HEK293 (cell line): ENCODE measurements at regions not wholly inside any gene's neighbourhood (a gene's known extent, or its start where the extent isn't known, plus 50 kb on each side); places are given as distances from the start of the nearest gene placed in this dataset.
A peak's percentile ranks its signal among the peaks of the same experiment; 100 is the strongest.

Experiments used
- CTCF ChIA-PET: fragments of 350-600 bp; formaldehyde crosslinking; extraction: SDS; loops from one replicate; lab custom pipeline; 2021; ENCODE audit warnings: antibody characterized with exemption; lab: Yijun Ruan, JAX
- POLR2A ChIA-PET: fragments of 300-600 bp; formaldehyde crosslinking; extraction: SDS; loops from one replicate; lab custom pipeline; 2020; ENCODE audit warnings: antibody characterized with exemption, inconsistent platforms; lab: Yijun Ruan, JAX
- H3K27ac ChIP-seq: fragments of 200-500 bp; sonication (Bioruptor generic); 2 replicates; pipeline ENCODE4 v1.5.1; 2014; ENCODE audit warnings: low read depth, low read length, control low read depth, inconsistent platforms; ENCODE audit errors: extremely low read depth
- H3K36me3 ChIP-seq, 2 experiments: fragments of 200-500 bp in 1 of 2; sonication (Bioruptor generic) in 1 of 2; 1 replicate in 1 of 2; 2 replicates in 1 of 2; pipeline ENCODE4 v1.5.1; 2014 to 2017; ENCODE audit warnings: inconsistent platforms in 2 of 2, low read length in 2 of 2; ENCODE audit not compliant: control insufficient read depth in 2 of 2, insufficient read depth in 1 of 2
- H3K4me1 ChIP-seq: fragments of 200-500 bp; sonication (Bioruptor generic); 2 replicates; pipeline ENCODE4 v1.5.1; 2014; ENCODE audit warnings: mild to moderate bottlenecking, low read length, inconsistent platforms; ENCODE audit not compliant: control insufficient read depth, insufficient read depth
- H3K4me3 ChIP-seq: 2 replicates; pipeline ENCODE4 v1.5.1; 2011; ENCODE audit warnings: low read depth, mild to moderate bottlenecking, control low read depth, low read length, moderate library complexity
- H3K9me3 ChIP-seq: fragments of 200-500 bp; sonication (Bioruptor generic); 2 replicates; pipeline ENCODE4 v1.5.1; 2014; ENCODE audit warnings: low read depth, low read length, inconsistent platforms; ENCODE audit not compliant: control insufficient read depth, insufficient read depth
- FEZF1 ChIP-seq: fragments of 450-650 bp; formaldehyde crosslinking; IDR thresholded peaks from 2 replicates; pipeline ENCODE4 v1.5.1; 2016; ENCODE audit warnings: missing biosample characterization, missing genetic modification characterization
- GFI1B ChIP-seq: fragments of 450-650 bp; formaldehyde crosslinking; IDR thresholded peaks from 2 replicates; pipeline ENCODE4 v1.5.1; 2016; ENCODE audit warnings: missing biosample characterization, missing genetic modification characterization
- GLI4 ChIP-seq: fragments of 450-650 bp; formaldehyde crosslinking; IDR thresholded peaks from 2 replicates; pipeline ENCODE4 v1.5.1; 2016; ENCODE audit warnings: missing biosample characterization, missing genetic modification characterization
- HOXD13 ChIP-seq: sonication (generic); formaldehyde crosslinking; IDR thresholded peaks from 2 replicates; pipeline ENCODE4 v1.8.0; 2022; ENCODE audit warnings: missing genetic modification reagents, borderline replicate concordance
- SALL2 ChIP-seq: fragments of 450-650 bp; formaldehyde crosslinking; IDR thresholded peaks from 2 replicates; pipeline ENCODE4 v1.5.0; 2017; ENCODE audit warnings: missing biosample characterization, mild to moderate bottlenecking, missing genetic modification characterization, borderline replicate concordance
- SCRT1 ChIP-seq: fragments of 450-650 bp; formaldehyde crosslinking; IDR thresholded peaks from 2 replicates; pipeline ENCODE4 v1.5.1; 2016; ENCODE audit warnings: missing biosample characterization, missing genetic modification characterization, borderline replicate concordance
- SP3 ChIP-seq: fragments of 450-650 bp; formaldehyde crosslinking; IDR thresholded peaks from 2 replicates; pipeline ENCODE4 v1.5.1; 2016; ENCODE audit warnings: missing biosample characterization, missing genetic modification characterization
- TCF7L2 ChIP-seq: IDR thresholded peaks from 2 replicates; pipeline ENCODE4 v1.6.1; 2011; ENCODE audit warnings: low read depth, mild to moderate bottlenecking, inconsistent platforms, low read length, moderate library complexity, borderline replicate concordance
- TRIM28 ChIP-seq: IDR thresholded peaks from 2 replicates; pipeline ENCODE4 v1.6.1; 2011; ENCODE audit warnings: low read length, control low read depth, borderline replicate concordance
- WT1 ChIP-seq: fragments of 450-650 bp; formaldehyde crosslinking; IDR thresholded peaks from 2 replicates; pipeline ENCODE4 v1.5.1; 2016; ENCODE audit warnings: missing biosample characterization, missing genetic modification characterization
- ZNF16 ChIP-seq: fragments of 450-650 bp; formaldehyde crosslinking; IDR thresholded peaks from 2 replicates; pipeline ENCODE4 v1.5.1; 2016; ENCODE audit warnings: low read depth, missing biosample characterization, missing genetic modification characterization
- ZNF174 ChIP-seq: fragments of 450-650 bp; formaldehyde crosslinking; IDR thresholded peaks from 2 replicates; pipeline ENCODE4 v1.5.0; 2017; ENCODE audit warnings: missing biosample characterization, mild to moderate bottlenecking, missing genetic modification characterization
- ZNF510 ChIP-seq: fragments of 450-650 bp; formaldehyde crosslinking; IDR thresholded peaks from 2 replicates; pipeline ENCODE4 v1.5.1; 2018; ENCODE audit warnings: mild to moderate bottlenecking, missing genetic modification characterization, missing biosample characterization; ENCODE audit not compliant: insufficient replicate concordance
- ZNF791 ChIP-seq: fragments of 450-650 bp; formaldehyde crosslinking; IDR thresholded peaks from 2 replicates; pipeline ENCODE4 v1.5.1; 2016; ENCODE audit warnings: missing biosample characterization, missing genetic modification characterization
- ZNF792 ChIP-seq: fragments of 450-650 bp; formaldehyde crosslinking; IDR thresholded peaks from 2 replicates; pipeline ENCODE4 v1.5.1; 2016; ENCODE audit warnings: missing biosample characterization, missing genetic modification characterization
- ZNF830 ChIP-seq: fragments of 450-650 bp; IDR thresholded peaks from 2 replicates; pipeline ENCODE4 v1.5.0; 2018; ENCODE audit warnings: missing biosample characterization, missing genetic modification characterization, low read depth, mild to moderate bottlenecking, moderate library complexity
- ZNF843 ChIP-seq: fragments of 450-650 bp; formaldehyde crosslinking; IDR thresholded peaks from 2 replicates; pipeline ENCODE4 v1.5.1; 2016; ENCODE audit warnings: missing biosample characterization, missing genetic modification characterization
- ZSCAN23 ChIP-seq: fragments of 450-650 bp; formaldehyde crosslinking; IDR thresholded peaks from 2 replicates; pipeline ENCODE4 v1.5.1; 2016; ENCODE audit warnings: missing biosample characterization, missing genetic modification characterization
- TF ChIP-seq, protein P1 (sequence below): sonication (generic); formaldehyde crosslinking; IDR thresholded peaks from 2 replicates; pipeline ENCODE4 v1.8.1; 2022; ENCODE audit warnings: mild to moderate bottlenecking, moderate library complexity, missing genetic modification reagents
- TF ChIP-seq, protein P2 (sequence below): fragments of 450-650 bp; formaldehyde crosslinking; IDR thresholded peaks from 2 replicates; pipeline ENCODE4 v1.5.1; 2017; ENCODE audit warnings: missing biosample characterization, missing genetic modification characterization
- TF ChIP-seq, protein P3 (sequence below): fragments of 450-650 bp; formaldehyde crosslinking; IDR thresholded peaks from 2 replicates; pipeline ENCODE4 v1.5.1; 2016; ENCODE audit warnings: missing biosample characterization, missing genetic modification characterization
- TF ChIP-seq, protein P4 (sequence below): fragments of 450-650 bp; IDR thresholded peaks from 2 replicates; pipeline ENCODE4 v1.5.1; 2018; ENCODE audit warnings: missing biosample characterization, mild to moderate bottlenecking, missing genetic modification characterization
- TF ChIP-seq, protein P5 (sequence below): IDR thresholded peaks from 2 replicates; pipeline ENCODE4 v1.6.1; 2011; ENCODE audit warnings: mild to moderate bottlenecking, low read depth, low read length, borderline replicate concordance
- TF ChIP-seq, protein P6 (sequence below): fragments of 450-650 bp; formaldehyde crosslinking; IDR thresholded peaks from 2 replicates; pipeline ENCODE4 v1.5.1; 2016; ENCODE audit warnings: missing biosample characterization, missing genetic modification characterization

DNA sequence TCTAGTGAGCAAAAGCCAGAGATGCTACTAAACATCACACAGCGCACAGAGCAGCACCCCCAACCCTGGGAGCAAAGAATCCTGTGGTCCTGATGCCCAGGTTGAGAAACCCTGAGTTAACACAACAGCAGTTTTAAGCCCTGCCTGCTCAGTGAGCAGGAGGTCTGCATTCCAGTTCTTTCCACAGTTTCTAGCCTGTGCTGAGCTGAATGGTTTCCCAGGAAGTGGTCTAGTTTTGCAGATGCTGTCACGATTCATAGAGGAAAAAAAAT, 171.1 kb upstream of the PROK2 start (continued):
- TF ChIP-seq SALL2 (tag by site-specific recombination) (no peak), ZNF791 (tag by site-specific recombination) (no peak), GLI4 (no peak), WT1 (tag by site-specific recombination) (no peak), ZNF16 (tag by site-specific recombination) (no peak)

DNA sequence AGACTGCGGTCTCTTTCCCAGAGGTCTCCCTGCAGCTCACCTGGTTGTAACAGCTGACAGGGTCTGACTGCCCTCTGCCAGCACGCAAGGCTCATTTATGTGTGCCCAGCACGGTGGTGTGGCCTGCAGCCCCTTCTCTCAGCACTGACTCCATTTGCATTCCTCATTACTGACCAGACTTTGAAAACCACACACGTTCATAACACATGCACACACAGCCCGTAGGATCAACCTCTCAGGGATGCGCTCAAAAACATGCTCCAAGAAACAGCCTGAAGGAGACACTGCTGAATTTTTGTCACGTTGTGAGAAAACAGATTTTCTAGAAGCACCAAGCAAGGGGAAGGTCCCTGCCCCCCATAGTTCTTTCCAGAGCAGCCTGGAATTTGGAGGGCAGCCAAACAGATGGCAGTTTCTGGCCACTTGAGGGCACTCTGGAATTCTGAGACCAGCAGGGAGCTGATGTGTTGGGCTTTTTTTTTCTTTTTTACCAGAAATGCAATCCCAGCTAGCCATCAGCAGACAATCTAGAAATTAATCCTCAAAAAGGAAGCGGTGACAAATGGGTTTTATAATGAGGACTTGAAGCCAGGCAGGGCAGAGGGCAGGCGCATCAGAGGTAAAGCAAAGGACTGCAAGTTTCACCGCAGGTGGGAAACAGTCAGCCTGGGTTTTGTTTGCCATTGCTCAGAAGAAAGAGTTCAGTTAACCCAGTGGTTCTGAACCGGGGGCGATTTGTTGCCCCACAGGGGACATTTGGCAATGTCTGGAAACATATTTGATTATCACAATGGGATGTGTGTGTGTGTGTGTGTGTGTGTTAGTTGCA, 170.5 kb upstream of the PROK2 start:
- H3K27ac ChIP-seq, result peak overlapping the region; percentile 34; the same call in 1 of the 2 replicates
- H3K4me3 ChIP-seq, result no peak overlapping the region
- POLR2A ChIA-PET, result no interaction called here
- H3K9me3 ChIP-seq, result no peaks in the 10 kb centered on the region
- H3K36me3 ChIP-seq, result no peaks in the 10 kb centered on the region
- 0 out of 2 replicates have a peak, but pooled peaks cover 5% of the 10 kb centered on the region for H3K4me1 ChIP-seq
- CTCF ChIA-PET, result interaction anchor here (0.5 to 1.9 kb wide), 14 partner anchors 12 to 1898 kb away, joined by 3 to 10 read pairs (median 3); partner anchors contain the start of gene SHQ1
- TF ChIP-seq FEZF1 (tag by site-specific recombination) (peak; percentile 80), ZNF830 (tag by site-specific recombination) (no peak), ZSCAN23 (tag by site-specific recombination) (no peak), SCRT1 (tag by site-specific recombination) (no peak), HOXD13 (CRISPR knock-in tag) (no peak), ZNF174 (tag by site-specific recombination) (no peak), SP3 (tag by site-specific recombination) (no peak), ZNF843 (tag by site-specific recombination) (no peak), ZNF791 (tag by site-specific recombination) (no peak), GFI1B (tag by site-specific recombination) (0 out of 2 replicates have a peak, but pooled peaks have one; percentile 8), ZNF510 (tag by site-specific recombination) (no peak), ZNF792 (tag by site-specific recombination) (no peak), TCF7L2 (no peak), TRIM28 (no peak)
- TF ChIP-seq, protein P1, sequence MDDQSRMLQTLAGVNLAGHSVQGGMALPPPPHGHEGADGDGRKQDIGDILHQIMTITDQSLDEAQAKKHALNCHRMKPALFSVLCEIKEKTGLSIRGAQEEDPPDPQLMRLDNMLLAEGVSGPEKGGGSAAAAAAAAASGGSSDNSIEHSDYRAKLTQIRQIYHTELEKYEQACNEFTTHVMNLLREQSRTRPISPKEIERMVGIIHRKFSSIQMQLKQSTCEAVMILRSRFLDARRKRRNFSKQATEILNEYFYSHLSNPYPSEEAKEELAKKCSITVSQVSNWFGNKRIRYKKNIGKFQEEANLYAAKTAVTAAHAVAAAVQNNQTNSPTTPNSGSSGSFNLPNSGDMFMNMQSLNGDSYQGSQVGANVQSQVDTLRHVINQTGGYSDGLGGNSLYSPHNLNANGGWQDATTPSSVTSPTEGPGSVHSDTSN (CRISPR knock-in tag), result no peak
- TF ChIP-seq, protein P2, sequence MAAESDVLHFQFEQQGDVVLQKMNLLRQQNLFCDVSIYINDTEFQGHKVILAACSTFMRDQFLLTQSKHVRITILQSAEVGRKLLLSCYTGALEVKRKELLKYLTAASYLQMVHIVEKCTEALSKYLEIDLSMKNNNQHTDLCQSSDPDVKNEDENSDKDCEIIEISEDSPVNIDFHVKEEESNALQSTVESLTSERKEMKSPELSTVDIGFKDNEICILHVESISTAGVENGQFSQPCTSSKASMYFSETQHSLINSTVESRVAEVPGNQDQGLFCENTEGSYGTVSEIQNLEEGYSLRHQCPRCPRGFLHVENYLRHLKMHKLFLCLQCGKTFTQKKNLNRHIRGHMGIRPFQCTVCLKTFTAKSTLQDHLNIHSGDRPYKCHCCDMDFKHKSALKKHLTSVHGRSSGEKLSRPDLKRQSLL (tag by site-specific recombination), result no peak
- TF ChIP-seq, protein P3, sequence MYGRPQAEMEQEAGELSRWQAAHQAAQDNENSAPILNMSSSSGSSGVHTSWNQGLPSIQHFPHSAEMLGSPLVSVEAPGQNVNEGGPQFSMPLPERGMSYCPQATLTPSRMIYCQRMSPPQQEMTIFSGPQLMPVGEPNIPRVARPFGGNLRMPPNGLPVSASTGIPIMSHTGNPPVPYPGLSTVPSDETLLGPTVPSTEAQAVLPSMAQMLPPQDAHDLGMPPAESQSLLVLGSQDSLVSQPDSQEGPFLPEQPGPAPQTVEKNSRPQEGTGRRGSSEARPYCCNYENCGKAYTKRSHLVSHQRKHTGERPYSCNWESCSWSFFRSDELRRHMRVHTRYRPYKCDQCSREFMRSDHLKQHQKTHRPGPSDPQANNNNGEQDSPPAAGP (tag by site-specific recombination), result no peak
- TF ChIP-seq, protein P4, sequence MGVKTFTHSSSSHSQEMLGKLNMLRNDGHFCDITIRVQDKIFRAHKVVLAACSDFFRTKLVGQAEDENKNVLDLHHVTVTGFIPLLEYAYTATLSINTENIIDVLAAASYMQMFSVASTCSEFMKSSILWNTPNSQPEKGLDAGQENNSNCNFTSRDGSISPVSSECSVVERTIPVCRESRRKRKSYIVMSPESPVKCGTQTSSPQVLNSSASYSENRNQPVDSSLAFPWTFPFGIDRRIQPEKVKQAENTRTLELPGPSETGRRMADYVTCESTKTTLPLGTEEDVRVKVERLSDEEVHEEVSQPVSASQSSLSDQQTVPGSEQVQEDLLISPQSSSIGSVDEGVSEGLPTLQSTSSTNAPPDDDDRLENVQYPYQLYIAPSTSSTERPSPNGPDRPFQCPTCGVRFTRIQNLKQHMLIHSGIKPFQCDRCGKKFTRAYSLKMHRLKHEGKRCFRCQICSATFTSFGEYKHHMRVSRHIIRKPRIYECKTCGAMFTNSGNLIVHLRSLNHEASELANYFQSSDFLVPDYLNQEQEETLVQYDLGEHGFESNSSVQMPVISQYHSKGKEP (tag by site-specific recombination), result peak; percentile 46; the same call in 1 of the 2 replicates
- TF ChIP-seq, protein P5, sequence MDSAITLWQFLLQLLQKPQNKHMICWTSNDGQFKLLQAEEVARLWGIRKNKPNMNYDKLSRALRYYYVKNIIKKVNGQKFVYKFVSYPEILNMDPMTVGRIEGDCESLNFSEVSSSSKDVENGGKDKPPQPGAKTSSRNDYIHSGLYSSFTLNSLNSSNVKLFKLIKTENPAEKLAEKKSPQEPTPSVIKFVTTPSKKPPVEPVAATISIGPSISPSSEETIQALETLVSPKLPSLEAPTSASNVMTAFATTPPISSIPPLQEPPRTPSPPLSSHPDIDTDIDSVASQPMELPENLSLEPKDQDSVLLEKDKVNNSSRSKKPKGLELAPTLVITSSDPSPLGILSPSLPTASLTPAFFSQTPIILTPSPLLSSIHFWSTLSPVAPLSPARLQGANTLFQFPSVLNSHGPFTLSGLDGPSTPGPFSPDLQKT, result no peak
- TF ChIP-seq, protein P6, sequence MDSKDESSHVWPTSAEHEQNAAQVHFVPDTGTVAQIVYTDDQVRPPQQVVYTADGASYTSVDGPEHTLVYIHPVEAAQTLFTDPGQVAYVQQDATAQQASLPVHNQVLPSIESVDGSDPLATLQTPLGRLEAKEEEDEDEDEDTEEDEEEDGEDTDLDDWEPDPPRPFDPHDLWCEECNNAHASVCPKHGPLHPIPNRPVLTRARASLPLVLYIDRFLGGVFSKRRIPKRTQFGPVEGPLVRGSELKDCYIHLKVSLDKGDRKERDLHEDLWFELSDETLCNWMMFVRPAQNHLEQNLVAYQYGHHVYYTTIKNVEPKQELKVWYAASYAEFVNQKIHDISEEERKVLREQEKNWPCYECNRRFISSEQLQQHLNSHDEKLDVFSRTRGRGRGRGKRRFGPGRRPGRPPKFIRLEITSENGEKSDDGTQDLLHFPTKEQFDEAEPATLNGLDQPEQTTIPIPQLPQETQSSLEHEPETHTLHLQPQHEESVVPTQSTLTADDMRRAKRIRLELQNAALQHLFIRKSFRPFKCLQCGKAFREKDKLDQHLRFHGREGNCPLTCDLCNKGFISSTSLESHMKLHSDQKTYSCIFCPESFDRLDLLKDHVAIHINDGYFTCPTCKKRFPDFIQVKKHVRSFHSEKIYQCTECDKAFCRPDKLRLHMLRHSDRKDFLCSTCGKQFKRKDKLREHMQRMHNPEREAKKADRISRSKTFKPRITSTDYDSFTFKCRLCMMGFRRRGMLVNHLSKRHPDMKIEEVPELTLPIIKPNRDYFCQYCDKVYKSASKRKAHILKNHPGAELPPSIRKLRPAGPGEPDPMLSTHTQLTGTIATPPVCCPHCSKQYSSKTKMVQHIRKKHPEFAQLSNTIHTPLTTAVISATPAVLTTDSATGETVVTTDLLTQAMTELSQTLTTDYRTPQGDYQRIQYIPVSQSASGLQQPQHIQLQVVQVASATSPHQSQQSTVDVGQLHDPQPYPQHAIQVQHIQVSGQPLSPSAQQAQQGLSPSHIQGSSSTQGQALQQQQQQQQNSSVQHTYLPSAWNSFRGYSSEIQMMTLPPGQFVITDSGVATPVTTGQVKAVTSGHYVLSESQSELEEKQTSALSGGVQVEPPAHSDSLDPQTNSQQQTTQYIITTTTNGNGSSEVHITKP, result peak; percentile 63
